GM12874 (cell line): ENCODE measurements at regions not wholly inside any gene's neighbourhood (a gene's known extent, or its start where the extent isn't known, plus 50 kb on each side); places are given as distances from the start of the nearest gene placed in this dataset.

Experiments used
- TF ChIP-seq, protein P1 (sequence below): IDR thresholded peaks from 2 replicates; pipeline ENCODE4 v1.5.1; 2011; ENCODE audit warnings: low read depth, mild to moderate bottlenecking, control low read depth, low read length, moderate library complexity; ENCODE audit not compliant: insufficient read depth

DNA sequence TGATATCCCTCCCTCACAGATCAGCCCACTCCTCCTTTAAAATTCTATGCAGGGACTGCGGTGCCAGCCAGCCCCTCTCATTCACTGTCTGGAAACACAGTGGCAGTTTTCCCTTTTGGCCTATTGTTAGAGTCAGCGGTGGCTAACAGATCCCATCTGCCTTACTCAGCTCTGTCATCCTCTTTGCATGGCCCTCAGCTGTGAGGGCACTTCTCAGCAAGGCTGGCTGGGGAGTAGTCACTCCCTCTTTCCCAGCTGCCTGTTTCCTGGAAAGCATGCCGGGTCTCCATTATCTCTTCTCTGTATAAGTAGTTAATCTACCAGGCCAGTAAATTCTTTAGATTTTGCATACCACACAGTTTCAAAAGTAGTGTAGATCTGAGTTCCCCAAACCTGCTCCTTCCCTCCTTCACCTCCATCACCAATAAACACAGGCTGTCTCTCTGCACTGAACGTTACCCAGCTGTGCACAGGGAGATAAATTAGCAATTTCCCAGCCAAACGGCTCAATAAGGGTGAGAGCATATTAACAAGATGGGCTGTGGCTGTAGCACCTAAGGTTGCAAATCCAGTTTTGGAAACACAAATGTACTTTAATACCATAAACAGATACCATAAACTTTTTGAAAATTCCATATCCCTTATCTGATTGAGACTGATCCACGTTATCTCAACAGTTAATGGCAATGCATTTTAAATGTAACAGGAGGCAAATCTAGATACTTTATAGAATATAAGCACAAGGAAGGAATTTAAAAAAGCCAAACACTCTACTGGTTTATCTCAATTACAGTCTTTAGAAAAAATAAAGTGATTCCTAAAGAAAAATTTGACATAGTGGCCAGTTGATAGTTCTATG, 229.3 kb downstream of the ANKRD50 start:
- TF ChIP-seq, protein P1, sequence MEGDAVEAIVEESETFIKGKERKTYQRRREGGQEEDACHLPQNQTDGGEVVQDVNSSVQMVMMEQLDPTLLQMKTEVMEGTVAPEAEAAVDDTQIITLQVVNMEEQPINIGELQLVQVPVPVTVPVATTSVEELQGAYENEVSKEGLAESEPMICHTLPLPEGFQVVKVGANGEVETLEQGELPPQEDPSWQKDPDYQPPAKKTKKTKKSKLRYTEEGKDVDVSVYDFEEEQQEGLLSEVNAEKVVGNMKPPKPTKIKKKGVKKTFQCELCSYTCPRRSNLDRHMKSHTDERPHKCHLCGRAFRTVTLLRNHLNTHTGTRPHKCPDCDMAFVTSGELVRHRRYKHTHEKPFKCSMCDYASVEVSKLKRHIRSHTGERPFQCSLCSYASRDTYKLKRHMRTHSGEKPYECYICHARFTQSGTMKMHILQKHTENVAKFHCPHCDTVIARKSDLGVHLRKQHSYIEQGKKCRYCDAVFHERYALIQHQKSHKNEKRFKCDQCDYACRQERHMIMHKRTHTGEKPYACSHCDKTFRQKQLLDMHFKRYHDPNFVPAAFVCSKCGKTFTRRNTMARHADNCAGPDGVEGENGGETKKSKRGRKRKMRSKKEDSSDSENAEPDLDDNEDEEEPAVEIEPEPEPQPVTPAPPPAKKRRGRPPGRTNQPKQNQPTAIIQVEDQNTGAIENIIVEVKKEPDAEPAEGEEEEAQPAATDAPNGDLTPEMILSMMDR: no peak

DNA sequence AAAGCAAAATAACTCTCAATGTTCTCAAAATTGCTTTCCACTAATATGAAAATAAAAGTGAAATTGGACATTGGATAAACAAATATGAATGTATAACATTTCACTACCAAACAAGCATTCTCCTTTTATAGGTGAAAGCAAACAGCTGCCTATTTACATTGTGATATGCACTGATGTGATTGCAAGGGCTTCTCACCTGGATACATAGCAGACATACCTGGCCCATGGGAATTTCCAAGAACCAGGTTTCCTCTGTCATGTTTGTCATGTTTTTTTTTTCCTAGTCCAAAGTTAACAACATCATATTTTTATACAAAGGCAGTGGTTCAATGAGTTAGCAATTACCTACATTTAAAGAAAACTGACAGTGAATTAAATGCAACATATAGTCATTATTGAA, 228.5 kb downstream of the ANKRD50 start:
- TF ChIP-seq, protein P1: no peak

DNA sequence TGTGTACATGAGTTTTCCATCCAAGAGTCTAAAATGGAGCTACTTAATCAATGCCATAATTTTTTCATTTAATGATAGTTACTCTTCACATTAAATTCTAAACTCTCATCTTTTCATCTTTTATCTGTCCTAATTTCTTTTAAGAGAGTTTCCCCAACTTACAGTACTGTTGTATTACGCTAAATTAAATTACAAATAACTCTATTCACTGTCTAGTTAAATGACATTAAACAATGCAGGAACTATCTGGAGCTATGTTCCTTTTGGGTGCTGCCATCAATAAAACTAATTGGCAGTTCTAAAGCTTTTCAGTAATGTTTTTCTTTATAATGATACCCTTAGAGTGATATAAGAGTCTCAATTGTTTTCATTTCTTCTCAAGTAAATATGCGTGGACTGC, 227.6 kb downstream of the ANKRD50 start:
- TF ChIP-seq, protein P1: no peak

GRCh38 chr4:124486423-124486822, 226.1 kb downstream of the ANKRD50 start:
- TF ChIP-seq, protein P1: no peak

DNA sequence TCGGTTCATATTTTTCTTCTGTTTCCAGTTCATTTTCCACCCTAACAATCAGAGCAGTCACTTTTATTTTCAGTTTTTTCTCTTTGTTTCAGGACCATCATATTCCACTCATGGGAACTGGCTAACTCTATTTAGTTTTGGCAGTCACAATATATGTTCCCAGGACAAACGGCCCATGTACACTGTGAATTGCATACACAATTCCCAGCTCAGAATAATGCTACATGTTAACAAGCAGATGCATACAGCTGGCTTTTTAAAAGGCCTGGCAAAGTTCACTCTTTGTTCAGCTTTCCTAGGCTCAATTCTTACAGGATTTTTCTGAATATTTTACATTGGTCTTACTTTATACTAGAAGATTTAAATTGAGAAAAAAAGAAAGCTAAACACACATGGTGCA, 224.9 kb downstream of the ANKRD50 start:
- TF ChIP-seq, protein P1: no peak

DNA sequence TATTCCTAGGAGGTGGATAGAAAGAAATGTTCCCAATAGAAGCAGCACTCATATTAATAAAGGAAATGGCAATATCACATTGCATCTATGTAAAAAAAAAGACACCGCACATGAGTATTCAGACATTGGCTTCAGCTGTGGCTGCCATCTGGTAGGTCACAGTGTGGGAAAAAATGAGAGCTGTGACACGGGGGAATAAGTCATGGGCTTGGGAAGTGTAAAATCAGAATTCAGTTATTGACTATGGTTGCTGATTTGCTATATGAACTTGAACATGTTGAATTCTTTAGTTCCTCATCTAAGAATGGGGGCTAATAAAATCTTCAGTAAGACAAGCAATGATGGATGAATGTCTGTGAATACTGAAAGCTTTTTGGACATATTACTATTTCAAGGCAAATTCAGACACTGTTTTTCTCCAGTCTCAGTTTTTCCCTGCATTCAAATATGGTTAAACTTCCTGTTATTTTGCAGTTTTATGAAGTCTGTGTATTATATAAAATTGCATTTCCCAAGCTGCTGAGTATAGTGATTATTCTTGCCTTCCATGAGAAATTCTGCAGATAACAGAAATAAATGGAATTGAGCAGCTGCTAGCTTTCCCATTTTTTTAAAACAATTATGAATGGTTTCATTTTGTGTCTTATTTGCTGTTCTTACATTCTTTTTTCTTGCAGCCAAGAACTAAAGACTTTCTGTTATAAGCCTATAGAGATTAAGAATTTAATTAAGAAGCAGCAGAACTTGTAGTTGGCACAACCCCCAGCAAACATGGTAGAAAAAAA, 221.0 kb downstream of the ANKRD50 start:
- TF ChIP-seq, protein P1: no peak

- TF ChIP-seq, protein P1: no peak
Observed at GRCh38 chr4:124499261-124499660, 213.3 kb downstream of the ANKRD50 start.
